DND-41 (cell line): ENCODE measurements at regions not wholly inside any gene's neighbourhood (a gene's known extent, or its start where the extent isn't known, plus 50 kb on each side); places are given as distances from the start of the nearest gene placed in this dataset.

ENCODE experiments used
- ATAC-seq: fragments of 200-7000 bp; cut with Tn5 transposase; 3 replicates; pipeline ENCODE4 v1.9.1; 2021; ENCODE audit warnings: low read depth; ENCODE audit not compliant: insufficient read depth
- DNase-seq: peaks from one replicate; pipeline ENCODE4 v3.0.0-alpha.2; 2020
- H2AFZ ChIP-seq: 2 replicates; pipeline ENCODE4 v1.6.0; 2012; ENCODE audit warnings: low read depth, low read length
- H3K27ac ChIP-seq: 2 replicates; pipeline ENCODE4 v1.5.1; 2012; ENCODE audit warnings: low read length, inconsistent platforms
- H3K27me3 ChIP-seq: fragments of 200-600 bp; sonication (generic); 2 replicates; pipeline ENCODE4 v1.6.0; 2012; ENCODE audit warnings: low read length, mild to moderate bottlenecking, inconsistent platforms; ENCODE audit not compliant: insufficient read depth, poor library complexity
- H3K36me3 ChIP-seq: 2 replicates; pipeline ENCODE4 v1.5.1; 2012; ENCODE audit warnings: low read length, inconsistent platforms; ENCODE audit not compliant: insufficient read depth
- H3K4me1 ChIP-seq: 2 replicates; pipeline ENCODE4 v1.5.1; 2012; ENCODE audit warnings: mild to moderate bottlenecking, low read length; ENCODE audit not compliant: insufficient read depth
- H3K4me2 ChIP-seq: 2 replicates; pipeline ENCODE4 v1.6.0; 2012; ENCODE audit warnings: mild to moderate bottlenecking, moderate library complexity, low read length, inconsistent platforms; ENCODE audit not compliant: insufficient read depth
- H3K4me3 ChIP-seq, 2 experiments: fragments of 200-600 bp in 1 of 2; shearing (Covaris generic) in 1 of 2; 2 replicates each; pipeline ENCODE4 v1.5.1; 2012 to 2016; ENCODE audit warnings: inconsistent platforms in 2 of 2, low read length in 2 of 2, mild to moderate bottlenecking in 2 of 2, low read depth in 1 of 2, moderate library complexity in 1 of 2
- H3K79me2 ChIP-seq: 2 replicates; pipeline ENCODE4 v1.6.0; 2012; ENCODE audit warnings: low read length, inconsistent platforms; ENCODE audit not compliant: insufficient read depth
- H3K9ac ChIP-seq: 2 replicates; pipeline ENCODE4 v1.6.0; 2012; ENCODE audit warnings: low read depth, mild to moderate bottlenecking, inconsistent platforms, low read length, moderate library complexity
- H3K9me3 ChIP-seq: 2 replicates; pipeline ENCODE4 v1.5.1; 2012; ENCODE audit warnings: low read length, moderate library complexity, mild to moderate bottlenecking, inconsistent platforms; ENCODE audit not compliant: insufficient read depth, severe bottlenecking
- H4K20me1 ChIP-seq: 2 replicates; pipeline ENCODE4 v1.6.0; 2012; ENCODE audit warnings: low read length; ENCODE audit not compliant: insufficient read depth
- EZH2 ChIP-seq: IDR thresholded peaks from 3 replicates; pipeline ENCODE4 v1.6.1; 2012; ENCODE audit warnings: borderline replicate concordance, low read depth, mild to moderate bottlenecking, moderate library complexity, low read length, inconsistent platforms; ENCODE audit not compliant: severe bottlenecking
- TF ChIP-seq, protein P1 (sequence below): IDR thresholded peaks from 2 replicates; pipeline ENCODE4 v1.5.1; 2012; ENCODE audit warnings: borderline replicate concordance, low read length, moderate library complexity, mild to moderate bottlenecking; ENCODE audit not compliant: poor library complexity, severe bottlenecking; ENCODE audit errors: extremely low read depth

DNA sequence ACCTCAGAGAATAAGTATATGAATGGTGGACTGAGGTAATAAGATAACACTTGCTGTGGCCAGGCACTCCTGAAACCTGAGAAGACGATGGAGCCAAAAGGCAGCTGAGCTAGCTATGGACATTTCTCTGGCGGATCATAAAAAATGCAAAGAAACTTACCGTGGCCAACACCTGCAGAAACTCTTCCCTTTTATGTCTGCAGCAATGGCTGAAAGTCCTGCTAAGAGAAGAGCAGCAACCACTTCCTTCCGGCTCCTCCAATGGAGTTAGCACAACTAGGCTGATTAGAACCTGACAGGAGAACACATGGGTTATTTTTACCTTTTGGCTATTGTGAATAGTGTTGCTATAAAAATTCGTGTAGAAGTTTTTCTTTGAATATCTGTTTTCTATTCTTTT, 76.0 kb upstream of the MAGEB16 start:
- Histone ChIP-seq H3K9me3 (no peaks in the 10 kb centered on the region), H3K4me2 (no peak overlapping the region), H2AFZ (no peak overlapping the region), H3K4me3 (no peak overlapping the region), H3K9ac (no peak overlapping the region), H3K27me3 (no peaks in the 10 kb centered on the region), H3K27ac (no peak overlapping the region), H3K79me2 (no peaks in the 10 kb centered on the region), H3K36me3 (no peaks in the 10 kb centered on the region), H3K4me1 (no peaks in the 10 kb centered on the region), H4K20me1 (no peaks in the 10 kb centered on the region)
- TF ChIP-seq EZH2 = no peak
- TF ChIP-seq, protein P1, sequence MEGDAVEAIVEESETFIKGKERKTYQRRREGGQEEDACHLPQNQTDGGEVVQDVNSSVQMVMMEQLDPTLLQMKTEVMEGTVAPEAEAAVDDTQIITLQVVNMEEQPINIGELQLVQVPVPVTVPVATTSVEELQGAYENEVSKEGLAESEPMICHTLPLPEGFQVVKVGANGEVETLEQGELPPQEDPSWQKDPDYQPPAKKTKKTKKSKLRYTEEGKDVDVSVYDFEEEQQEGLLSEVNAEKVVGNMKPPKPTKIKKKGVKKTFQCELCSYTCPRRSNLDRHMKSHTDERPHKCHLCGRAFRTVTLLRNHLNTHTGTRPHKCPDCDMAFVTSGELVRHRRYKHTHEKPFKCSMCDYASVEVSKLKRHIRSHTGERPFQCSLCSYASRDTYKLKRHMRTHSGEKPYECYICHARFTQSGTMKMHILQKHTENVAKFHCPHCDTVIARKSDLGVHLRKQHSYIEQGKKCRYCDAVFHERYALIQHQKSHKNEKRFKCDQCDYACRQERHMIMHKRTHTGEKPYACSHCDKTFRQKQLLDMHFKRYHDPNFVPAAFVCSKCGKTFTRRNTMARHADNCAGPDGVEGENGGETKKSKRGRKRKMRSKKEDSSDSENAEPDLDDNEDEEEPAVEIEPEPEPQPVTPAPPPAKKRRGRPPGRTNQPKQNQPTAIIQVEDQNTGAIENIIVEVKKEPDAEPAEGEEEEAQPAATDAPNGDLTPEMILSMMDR = no peak
- ATAC-seq = peak; percentile 59; the same call in 2 of the 3 replicates
- DNase-seq = no peak

GRCh38 chrX:35726176-35726575, 72.0 kb upstream of the MAGEB16 start:
- no peaks in the 10 kb centered on the region for H3K36me3 ChIP-seq

GRCh38 chrX:35728481-35728880, 69.7 kb upstream of the MAGEB16 start:
- Histone ChIP-seq H3K4me1 (no peaks in the 10 kb centered on the region), H3K27ac (no peak overlapping the region), H3K4me2 (no peak overlapping the region), H4K20me1 (no peaks in the 10 kb centered on the region), H3K79me2 (no peaks in the 10 kb centered on the region), H3K9me3 (no peaks in the 10 kb centered on the region), H3K36me3 (no peaks in the 10 kb centered on the region), H2AFZ (no peak overlapping the region), H3K9ac (no peak overlapping the region), H3K4me3 (no peak overlapping the region), H3K27me3 (no peaks in the 10 kb centered on the region)
- no peak for DNase-seq
- TF ChIP-seq EZH2 = no peak
- TF ChIP-seq, protein P1 = no peak
- ATAC-seq = no peak

More at GRCh38 chrX:35726176-35726575, 72.0 kb upstream of the MAGEB16 start:
- Histone ChIP-seq H3K4me2 (no peak overlapping the region), H3K27ac (no peak overlapping the region), H3K79me2 (no peaks in the 10 kb centered on the region), H4K20me1 (no peaks in the 10 kb centered on the region), H2AFZ (no peak overlapping the region), H3K4me3 (no peak overlapping the region), H3K9me3 (no peaks in the 10 kb centered on the region), H3K9ac (no peak overlapping the region), H3K4me1 (no peaks in the 10 kb centered on the region), H3K27me3 (no peaks in the 10 kb centered on the region)
- no peak for ATAC-seq
- no peak for DNase-seq
- TF ChIP-seq EZH2 = no peak
- TF ChIP-seq, protein P1 = no peak

DNA sequence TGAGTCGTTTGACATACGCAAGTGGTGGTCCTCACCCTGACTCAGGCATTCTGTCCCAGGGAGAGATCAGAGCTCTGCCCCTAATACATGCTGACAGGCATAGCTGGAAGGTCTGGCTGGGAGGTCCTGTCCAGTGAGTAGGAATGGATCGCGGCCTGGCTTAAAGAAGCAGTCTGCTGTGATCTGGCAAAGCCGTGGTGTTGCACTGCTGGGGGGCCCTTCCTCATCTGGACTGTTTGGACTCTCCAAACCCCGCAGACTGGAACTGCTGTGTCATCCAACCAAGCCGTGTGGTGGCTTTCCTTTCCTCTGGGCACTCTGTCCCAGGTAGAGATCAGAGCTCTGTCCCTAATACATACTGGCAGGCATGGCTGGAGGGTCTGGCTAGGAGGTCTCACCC, 64.3 kb upstream of the MAGEB16 start:
- Histone ChIP-seq H3K4me1 (no peaks in the 10 kb centered on the region), H3K9me3 (no peaks in the 10 kb centered on the region), H3K4me3 (no peak overlapping the region), H3K4me2 (no peak overlapping the region), H4K20me1 (no peaks in the 10 kb centered on the region), H3K9ac (no peak overlapping the region), H2AFZ (no peak overlapping the region), H3K79me2 (no peaks in the 10 kb centered on the region), H3K27ac (no peak overlapping the region), H3K36me3 (no peaks in the 10 kb centered on the region), H3K27me3 (no peaks in the 10 kb centered on the region)
- TF ChIP-seq, protein P1 = no peak
- no peak for TF ChIP-seq EZH2
- ATAC-seq (no peak), DNase-seq (no peak)
